ENCODE measurements at regions not wholly inside any gene's neighbourhood (a gene's known extent, or its start where the extent isn't known, plus 50 kb on each side); places are given as distances from the start of the nearest gene placed in this dataset.

- no peaks in the 10 kb centered on the region for H3K36me3 ChIP-seq (ENCODE audit: control insufficient read depth in 1 of 2, insufficient read depth in 2 of 2, low read length in 2 of 2)
- no peak overlapping the region for H4K91ac ChIP-seq (ENCODE audit: low read depth, low read length)
- H3K9ac ChIP-seq (ENCODE audit: low read length) = no peak overlapping the region
- no peak overlapping the region for H3K27ac ChIP-seq (ENCODE audit: low read depth, low read length)
- peaks cover 4% of the 10 kb centered on the region for H3K9me3 ChIP-seq (ENCODE audit: insufficient read depth, low read depth, low read length)
- H3K4ac ChIP-seq (ENCODE audit: low read depth, low read length) = no peak overlapping the region
- H3K18ac ChIP-seq (ENCODE audit: low read length) = no peak overlapping the region
- no peaks in the 10 kb centered on the region for H3K79me1 ChIP-seq (ENCODE audit: low read length)
- no peak overlapping the region for H4K12ac ChIP-seq (ENCODE audit: low read depth, low read length)
- WGBS (ENCODE audit: extremely low coverage, insufficient coverage, insufficient read length) = no CpG with 5 or more reads among the region's 6 CpGs
- no peaks in the 10 kb centered on the region for H3K79me2 ChIP-seq (ENCODE audit: control insufficient read depth, insufficient read depth, low read length, poor library complexity)
- no peaks in the 10 kb centered on the region for H3K4me1 ChIP-seq (ENCODE audit: control insufficient read depth in 1 of 2, insufficient read depth in 2 of 2, low read length in 2 of 2)
- H3K4me2 ChIP-seq (ENCODE audit: low read length) = no peak overlapping the region
- H2BK12ac ChIP-seq (ENCODE audit: low read length) = no peak overlapping the region
- H3K27me3 ChIP-seq (ENCODE audit: insufficient read depth, low read length) = no peaks in the 10 kb centered on the region
- H3K23ac ChIP-seq (ENCODE audit: low read length) = no peak overlapping the region
- H2BK5ac ChIP-seq (ENCODE audit: low read depth, low read length, poor library complexity) = no peak overlapping the region
- no peak overlapping the region for H3K4me3 ChIP-seq (ENCODE audit: low read depth, low read length)
- H2BK120ac ChIP-seq (ENCODE audit: insufficient read depth, low read length, poor library complexity) = no peak overlapping the region
- no peak for DNase-seq
- no peak overlapping the region for H2AK5ac ChIP-seq (ENCODE audit: low read length)
- H4K8ac ChIP-seq (ENCODE audit: low read depth, low read length) = no peak overlapping the region
- H3K14ac ChIP-seq (ENCODE audit: low read length) = no peak overlapping the region
- H2AFZ ChIP-seq (ENCODE audit: insufficient read depth, low read length, poor library complexity) = no peak overlapping the region
These were observed 88.2 kb upstream of the POMGNT2 start for GRCh38 chr3:43194069-43194468.

- Histone ChIP-seq H2BK12ac (ENCODE audit: low read length) (no peak overlapping the region), H3K4ac (ENCODE audit: low read depth, low read length) (no peak overlapping the region), H2BK5ac (ENCODE audit: low read depth, low read length, poor library complexity) (no peak overlapping the region), H4K12ac (ENCODE audit: low read depth, low read length) (no peak overlapping the region), H3K27me3 (ENCODE audit: insufficient read depth, low read length) (no peaks in the 10 kb centered on the region), H2AFZ (ENCODE audit: insufficient read depth, low read length, poor library complexity) (no peak overlapping the region), H3K4me1 (ENCODE audit: control insufficient read depth in 1 of 2, insufficient read depth in 2 of 2, low read length in 2 of 2) (no peaks in the 10 kb centered on the region), H3K14ac (ENCODE audit: low read length) (no peak overlapping the region), H3K79me2 (ENCODE audit: control insufficient read depth, insufficient read depth, low read length, poor library complexity) (no peaks in the 10 kb centered on the region), H3K27ac (ENCODE audit: low read depth, low read length) (no peak overlapping the region), H3K79me1 (ENCODE audit: low read length) (no peaks in the 10 kb centered on the region), H4K8ac (ENCODE audit: low read depth, low read length) (no peak overlapping the region), H3K4me2 (ENCODE audit: low read length) (no peak overlapping the region), H2AK5ac (ENCODE audit: low read length) (no peak overlapping the region), H3K18ac (ENCODE audit: low read length) (no peak overlapping the region), H4K91ac (ENCODE audit: low read depth, low read length) (no peak overlapping the region), H3K23ac (ENCODE audit: low read length) (no peak overlapping the region), H3K9ac (ENCODE audit: low read length) (no peak overlapping the region), H2BK120ac (ENCODE audit: insufficient read depth, low read length, poor library complexity) (no peak overlapping the region), H3K36me3 (ENCODE audit: control insufficient read depth in 1 of 2, insufficient read depth in 2 of 2, low read length in 2 of 2) (no peaks in the 10 kb centered on the region), H3K4me3 (ENCODE audit: low read depth, low read length) (no peak overlapping the region), H3K9me3 (ENCODE audit: insufficient read depth, low read depth, low read length) (peaks cover 4% of the 10 kb centered on the region)
- DNase-seq = no peak
- WGBS (ENCODE audit: extremely low coverage, insufficient coverage, insufficient read length) = no CpG with 5 or more reads among the region's 2 CpGs
These were observed 86.1 kb upstream of the POMGNT2 start for GRCh38 chr3:43192028-43192427.

GRCh38 chr3:43191116-43191515 is 85.2 kb upstream of the POMGNT2 start:
- H4K12ac ChIP-seq (ENCODE audit: low read depth, low read length) = no peak overlapping the region
- no peak overlapping the region for H3K18ac ChIP-seq (ENCODE audit: low read length)
- H3K36me3 ChIP-seq (ENCODE audit: control insufficient read depth in 1 of 2, insufficient read depth in 2 of 2, low read length in 2 of 2) = no peaks in the 10 kb centered on the region
- peaks cover 4% of the 10 kb centered on the region for H3K9me3 ChIP-seq (ENCODE audit: insufficient read depth, low read depth, low read length)
- no peak overlapping the region for H2AFZ ChIP-seq (ENCODE audit: insufficient read depth, low read length, poor library complexity)
- H3K79me2 ChIP-seq (ENCODE audit: control insufficient read depth, insufficient read depth, low read length, poor library complexity) = no peaks in the 10 kb centered on the region
- H3K14ac ChIP-seq (ENCODE audit: low read length) = no peak overlapping the region
- no peak overlapping the region for H4K91ac ChIP-seq (ENCODE audit: low read depth, low read length)
- no peak overlapping the region for H2BK5ac ChIP-seq (ENCODE audit: low read depth, low read length, poor library complexity)
- no peak for DNase-seq
- no peak overlapping the region for H2AK5ac ChIP-seq (ENCODE audit: low read length)
- H3K79me1 ChIP-seq (ENCODE audit: low read length) = no peaks in the 10 kb centered on the region
- H3K4me1 ChIP-seq (ENCODE audit: control insufficient read depth in 1 of 2, insufficient read depth in 2 of 2, low read length in 2 of 2) = no peaks in the 10 kb centered on the region
- H3K23ac ChIP-seq (ENCODE audit: low read length) = no peak overlapping the region
- no peak overlapping the region for H3K27ac ChIP-seq (ENCODE audit: low read depth, low read length)
- no CpG with 5 or more reads among the region's 6 CpGs for WGBS (ENCODE audit: extremely low coverage, insufficient coverage, insufficient read length)
- H3K4me3 ChIP-seq (ENCODE audit: low read depth, low read length) = no peak overlapping the region
- no peaks in the 10 kb centered on the region for H3K27me3 ChIP-seq (ENCODE audit: insufficient read depth, low read length)
- H4K8ac ChIP-seq (ENCODE audit: low read depth, low read length) = no peak overlapping the region
- H3K9ac ChIP-seq (ENCODE audit: low read length) = no peak overlapping the region
- no peak overlapping the region for H2BK12ac ChIP-seq (ENCODE audit: low read length)
- no peak overlapping the region for H3K4ac ChIP-seq (ENCODE audit: low read depth, low read length)
- no peak overlapping the region for H2BK120ac ChIP-seq (ENCODE audit: insufficient read depth, low read length, poor library complexity)
- no peak overlapping the region for H3K4me2 ChIP-seq (ENCODE audit: low read length)

- peak in 1 of 2 donors; percentile 46 for DNase-seq
- H3K14ac ChIP-seq (ENCODE audit: low read length) = no peak overlapping the region
- no peak overlapping the region for H3K9ac ChIP-seq (ENCODE audit: low read length)
- no peak overlapping the region for H2BK12ac ChIP-seq (ENCODE audit: low read length)
- H3K4me2 ChIP-seq (ENCODE audit: low read length) = no peak overlapping the region
- no peak overlapping the region for H3K18ac ChIP-seq (ENCODE audit: low read length)
- no peaks in the 10 kb centered on the region for H3K27me3 ChIP-seq (ENCODE audit: insufficient read depth, low read length)
- no peak overlapping the region for H4K8ac ChIP-seq (ENCODE audit: low read depth, low read length)
- no peak overlapping the region for H2BK120ac ChIP-seq (ENCODE audit: insufficient read depth, low read length, poor library complexity)
- no peak overlapping the region for H4K91ac ChIP-seq (ENCODE audit: low read depth, low read length)
- no peak overlapping the region for H4K12ac ChIP-seq (ENCODE audit: low read depth, low read length)
- H3K36me3 ChIP-seq (ENCODE audit: control insufficient read depth in 1 of 2, insufficient read depth in 2 of 2, low read length in 2 of 2) = no peaks in the 10 kb centered on the region
- no CpG with 5 or more reads among the region's 5 CpGs for WGBS (ENCODE audit: extremely low coverage, insufficient coverage, insufficient read length)
- no peak overlapping the region for H3K23ac ChIP-seq (ENCODE audit: low read length)
- no peak overlapping the region for H3K4me3 ChIP-seq (ENCODE audit: low read depth, low read length)
- peaks cover 4% of the 10 kb centered on the region for H3K9me3 ChIP-seq (ENCODE audit: insufficient read depth, low read depth, low read length)
- no peak overlapping the region for H2BK5ac ChIP-seq (ENCODE audit: low read depth, low read length, poor library complexity)
- H2AFZ ChIP-seq (ENCODE audit: insufficient read depth, low read length, poor library complexity) = no peak overlapping the region
- no peak overlapping the region for H2AK5ac ChIP-seq (ENCODE audit: low read length)
- no peaks in the 10 kb centered on the region for H3K79me1 ChIP-seq (ENCODE audit: low read length)
- H3K27ac ChIP-seq (ENCODE audit: low read depth, low read length) = no peak overlapping the region
- no peaks in the 10 kb centered on the region for H3K79me2 ChIP-seq (ENCODE audit: control insufficient read depth, insufficient read depth, low read length, poor library complexity)
- no peak overlapping the region for H3K4ac ChIP-seq (ENCODE audit: low read depth, low read length)
- H3K4me1 ChIP-seq (ENCODE audit: control insufficient read depth in 1 of 2, insufficient read depth in 2 of 2, low read length in 2 of 2) = no peaks in the 10 kb centered on the region
These were observed 84.8 kb upstream of the POMGNT2 start for GRCh38 chr3:43190670-43191069.
